GM21825 (cell line): ENCODE measurements at regions not wholly inside any gene's neighbourhood (a gene's known extent, or its start where the extent isn't known, plus 50 kb on each side); places are given as distances from the start of the nearest gene placed in this dataset.
"Not testable (repeated sequence)": the region's sequence is repeated elsewhere in the genome, so short reads cannot be mapped to it uniquely, and the experiment has no call there.

Experiments used
- ATAC-seq: cut with Tn5 transposase; IDR thresholded peaks from one replicate; pipeline ENCODE4 v1.9.1; 2021; ENCODE audit warnings: mild to moderate bottlenecking, moderate library complexity; ENCODE audit not compliant: unreplicated experiment

DNA sequence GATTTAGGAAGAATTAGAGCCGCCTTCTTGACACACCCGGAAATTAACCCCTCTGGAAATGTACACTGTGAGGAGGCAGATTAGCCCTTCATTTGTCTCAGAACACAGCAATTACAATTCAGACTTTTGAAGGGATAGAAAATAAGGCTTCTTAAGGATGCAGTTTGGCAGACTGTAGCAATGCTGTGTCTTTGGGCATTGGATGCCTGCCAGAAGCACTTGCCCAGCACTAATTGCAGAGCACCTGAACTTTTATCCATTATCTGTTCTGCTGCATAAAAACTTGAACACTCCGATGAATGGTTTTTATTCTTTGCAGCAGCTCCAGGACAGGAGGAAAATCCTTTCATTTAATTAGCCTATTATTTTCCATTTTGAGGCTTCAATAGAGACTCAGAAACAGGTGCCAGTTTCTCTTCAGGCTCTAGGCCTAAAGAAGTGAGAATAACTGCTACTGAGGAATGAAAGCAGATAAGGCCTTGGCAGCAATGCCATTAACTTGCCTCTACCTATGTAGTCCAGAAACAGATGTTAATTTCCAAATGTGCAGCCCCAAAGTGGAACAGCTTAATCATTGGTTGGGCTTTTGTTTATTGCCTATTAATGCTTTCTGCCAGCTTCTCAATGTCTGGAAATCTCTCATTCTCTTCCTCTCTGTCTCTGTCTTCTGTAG, 418.5 kb downstream of the NSUN3 start:
- ATAC-seq, result no peak

DNA sequence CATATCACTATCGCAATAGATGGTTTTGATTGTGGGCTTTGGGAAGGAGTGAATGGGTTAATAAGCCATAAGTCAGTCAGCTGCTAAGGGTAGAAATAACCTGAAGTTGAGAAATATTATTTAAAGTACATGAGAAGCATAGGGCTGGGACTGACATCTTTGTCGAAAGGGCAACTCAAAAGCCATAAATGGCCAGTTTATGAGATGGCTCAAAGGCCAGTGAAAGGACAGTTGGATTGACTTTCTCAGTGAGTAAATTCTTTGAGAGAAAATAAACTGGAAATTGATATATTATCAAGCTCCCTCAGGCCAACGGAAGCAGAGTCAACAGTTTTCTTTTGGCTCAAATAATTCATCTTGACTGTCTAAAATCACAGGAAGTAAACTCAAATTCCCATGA, 419.8 kb downstream of the NSUN3 start:
- no peak for ATAC-seq

DNA sequence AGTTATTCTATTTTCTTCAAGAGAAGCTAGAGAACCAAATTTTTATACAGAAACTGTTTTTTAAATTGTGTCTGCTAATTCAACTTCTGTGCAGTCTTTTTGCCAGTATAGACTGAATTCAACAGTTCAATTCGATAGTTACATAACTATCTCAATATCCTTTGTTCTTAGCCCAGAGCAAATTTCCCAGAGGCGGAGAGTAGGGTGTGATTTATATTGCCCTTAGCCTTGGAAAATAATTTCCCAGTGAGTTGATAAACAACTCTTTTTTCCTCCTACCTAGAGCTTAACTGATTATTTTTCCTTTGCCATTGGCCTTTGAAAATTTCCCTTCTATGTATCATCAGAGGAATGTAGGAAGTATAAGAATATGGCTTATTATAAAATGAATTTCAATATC, 420.5 kb downstream of the NSUN3 start:
- ATAC-seq, result no peak

DNA sequence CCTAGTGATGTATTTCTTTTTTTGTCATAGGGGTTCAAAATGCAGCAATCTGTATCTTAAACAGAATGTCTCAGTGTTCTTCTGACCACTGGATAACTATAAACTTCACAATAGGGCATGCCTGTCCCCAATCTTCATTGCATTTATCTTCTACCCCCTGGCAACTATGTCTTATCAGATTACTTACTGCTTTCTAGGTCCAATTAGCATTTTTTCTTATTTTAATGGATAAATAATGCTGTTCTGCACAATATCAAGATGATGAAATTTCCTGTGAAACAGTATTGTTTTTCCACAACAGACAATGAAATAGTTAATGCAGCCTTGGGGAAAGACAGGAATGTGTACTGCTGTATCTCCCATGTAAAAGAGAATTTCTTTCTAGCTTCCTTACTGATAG, 432.1 kb downstream of the NSUN3 start:
- ATAC-seq, result no peak

DNA sequence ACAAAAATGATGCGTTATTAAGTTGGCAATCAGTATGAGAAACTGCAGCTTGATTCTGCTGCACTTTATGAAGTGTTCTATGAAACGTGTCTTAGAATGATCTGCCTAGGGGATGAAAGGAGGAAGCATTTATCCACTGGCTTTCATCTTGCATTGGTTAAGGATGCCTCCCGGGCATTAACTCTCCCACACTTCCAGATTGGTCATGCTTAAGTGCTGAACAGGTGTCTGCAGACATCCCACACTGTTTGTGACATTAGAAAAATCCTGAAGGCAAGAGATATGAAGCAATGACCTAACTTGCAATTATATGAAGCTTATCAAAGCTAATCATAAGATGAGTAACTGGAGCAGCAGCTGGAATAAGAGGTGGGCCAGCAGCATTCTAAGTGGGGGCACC, 437.3 kb downstream of the NSUN3 start:
- no peak for ATAC-seq

DNA sequence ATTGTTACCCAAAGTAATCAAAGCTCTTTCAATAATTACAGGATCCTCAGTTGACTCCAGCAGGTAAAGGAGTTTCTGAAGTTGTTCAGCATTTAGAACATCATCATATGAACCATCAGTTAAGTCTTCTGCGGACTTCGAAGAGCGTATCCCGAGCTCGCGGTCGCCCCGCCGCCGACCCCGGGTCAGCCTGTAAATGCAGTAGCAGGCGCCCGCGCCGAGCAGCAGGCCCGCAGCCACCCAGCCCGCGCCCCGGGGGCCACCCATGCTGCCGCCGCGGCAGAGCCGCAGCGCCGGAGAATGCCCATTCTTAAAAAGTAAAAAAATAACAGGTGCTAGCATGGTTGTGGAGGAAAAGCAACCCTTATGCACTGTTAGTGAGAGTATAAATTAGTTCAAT, 444.5 kb downstream of the NSUN3 start:
- ATAC-seq, result not testable (repeated sequence)

DNA sequence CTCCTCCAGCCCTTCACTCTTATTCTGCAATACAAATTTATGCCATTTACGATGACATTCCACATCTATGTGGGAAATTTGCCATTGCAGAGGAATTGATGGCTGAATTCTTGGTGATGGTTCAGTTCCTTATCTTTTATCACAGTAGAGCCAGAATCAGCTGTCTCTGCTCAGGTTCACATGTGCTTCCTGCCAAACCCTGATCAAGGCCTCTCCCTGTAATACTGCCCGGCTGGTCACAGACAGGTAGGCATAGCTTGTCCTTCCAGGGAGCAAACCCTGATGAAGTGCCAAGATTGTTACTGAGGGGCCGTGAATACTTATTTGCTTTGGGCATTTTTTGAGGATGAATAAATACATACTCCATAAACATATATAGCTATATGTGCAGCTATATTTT, 450.0 kb downstream of the NSUN3 start:
- no peak for ATAC-seq

DNA sequence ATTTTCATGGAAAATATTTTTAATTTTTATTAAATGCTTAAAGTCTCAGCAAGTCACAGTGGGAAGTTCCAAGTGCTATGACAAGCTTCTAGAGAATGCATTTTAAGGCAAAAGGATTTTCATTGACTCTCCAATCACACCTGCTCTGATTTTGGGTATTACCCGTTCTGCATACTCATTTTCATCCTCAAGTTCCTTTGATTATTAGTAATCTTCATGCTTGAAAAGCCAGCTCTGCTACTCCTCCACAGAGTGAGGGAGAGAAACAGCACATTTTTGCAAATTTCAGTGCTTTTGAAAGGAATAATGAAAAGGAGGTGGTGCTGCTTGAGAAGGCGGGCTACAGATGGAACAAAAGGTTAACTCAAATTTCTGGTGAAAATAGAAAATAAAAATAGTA, 450.7 kb downstream of the NSUN3 start:
- ATAC-seq, result no peak

DNA sequence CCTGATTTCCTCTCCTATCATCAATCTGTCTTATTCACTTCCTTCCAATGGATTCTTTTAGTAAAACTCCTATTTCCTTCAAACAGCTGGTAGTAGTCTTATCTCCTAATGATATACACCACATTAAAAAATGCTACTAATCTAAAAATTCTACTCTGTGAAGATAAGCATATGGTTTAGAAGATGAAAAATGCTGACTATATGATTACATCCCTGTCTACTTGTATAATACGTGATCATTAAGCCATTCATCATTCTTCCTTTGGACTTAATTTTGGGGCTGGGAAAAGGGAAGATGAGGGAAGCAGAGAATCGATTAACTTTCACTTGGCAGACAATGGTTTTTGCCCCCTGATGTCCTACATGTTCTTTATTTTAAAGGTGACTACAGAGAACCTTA, 453.1 kb downstream of the NSUN3 start:
- ATAC-seq, result no peak

DNA sequence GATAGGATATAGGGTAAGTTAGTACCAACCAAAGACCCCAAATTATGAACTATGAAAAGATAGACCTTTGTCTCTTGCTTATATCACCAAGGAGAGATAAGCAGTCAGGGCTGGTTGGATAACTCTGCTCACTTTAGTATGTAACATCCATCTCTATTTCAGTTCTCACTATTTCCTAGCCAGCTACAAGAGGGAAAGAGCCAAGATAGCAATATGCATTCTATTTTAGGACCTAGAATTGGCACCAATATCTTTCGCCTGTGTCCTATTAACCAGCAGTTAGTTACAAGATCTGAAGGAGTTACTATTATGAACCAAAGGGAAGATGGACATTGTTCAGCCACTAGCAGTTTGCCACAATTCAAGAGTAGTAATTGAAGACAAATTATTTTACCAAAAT, 457.5 kb downstream of the NSUN3 start:
- ATAC-seq, result no peak

DNA sequence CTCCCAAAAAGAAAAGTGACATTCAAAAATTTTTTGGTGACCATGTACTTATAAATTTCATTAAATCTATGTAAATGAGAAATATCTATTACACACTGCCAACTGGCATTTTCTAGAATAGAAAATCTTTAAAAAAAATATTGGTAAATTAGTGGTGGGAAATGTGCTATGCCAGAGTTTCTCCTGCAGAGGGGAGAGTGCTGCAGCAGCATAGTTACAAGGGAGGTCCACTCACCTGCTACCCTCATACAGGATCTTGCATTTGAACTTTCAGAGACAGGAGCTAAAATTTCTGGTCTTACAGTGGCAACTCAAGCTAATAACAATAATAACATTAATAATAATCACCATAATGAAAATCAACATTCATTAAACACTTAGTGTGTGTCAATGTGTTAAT, 459.6 kb downstream of the NSUN3 start:
- ATAC-seq, result no peak

DNA sequence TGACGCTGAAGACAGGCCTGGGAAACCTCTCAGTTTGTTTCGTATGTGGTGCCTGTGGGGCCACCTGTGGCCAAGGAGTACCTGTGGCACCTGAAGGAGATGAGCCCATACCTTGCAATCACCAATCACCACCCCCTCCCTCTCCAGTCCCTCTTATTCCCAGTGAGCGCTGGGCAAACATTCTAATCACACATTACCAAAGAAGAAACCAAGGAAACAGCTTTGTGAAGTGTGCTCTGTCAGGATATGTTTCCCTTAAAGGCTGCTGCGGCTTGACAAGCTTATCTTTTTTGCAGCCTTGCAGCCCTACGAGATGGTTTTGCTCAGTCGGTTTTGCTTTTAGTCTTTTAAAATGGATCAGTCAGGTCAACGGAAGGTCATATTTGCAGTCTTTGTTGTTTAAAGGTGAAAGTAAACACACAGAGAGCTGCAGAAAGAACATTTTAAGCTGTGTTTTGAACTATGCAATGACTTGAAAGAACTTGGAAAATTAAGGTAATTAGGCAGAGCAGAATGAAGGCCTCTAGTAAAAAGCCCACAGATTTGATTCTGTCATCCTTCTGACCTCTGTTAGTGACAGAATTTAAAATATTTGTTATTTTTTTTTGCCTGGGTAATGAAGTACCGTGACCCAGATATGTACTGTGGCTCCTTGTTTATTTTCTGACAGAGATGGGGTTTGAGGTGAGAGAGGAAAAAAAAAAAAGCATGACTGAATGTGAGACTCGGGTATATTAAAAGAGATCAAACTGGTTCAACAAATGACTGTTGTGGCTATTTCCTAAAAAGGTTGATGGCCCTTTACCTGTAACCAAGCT, 461.4 kb downstream of the NSUN3 start:
- no peak for ATAC-seq

DNA sequence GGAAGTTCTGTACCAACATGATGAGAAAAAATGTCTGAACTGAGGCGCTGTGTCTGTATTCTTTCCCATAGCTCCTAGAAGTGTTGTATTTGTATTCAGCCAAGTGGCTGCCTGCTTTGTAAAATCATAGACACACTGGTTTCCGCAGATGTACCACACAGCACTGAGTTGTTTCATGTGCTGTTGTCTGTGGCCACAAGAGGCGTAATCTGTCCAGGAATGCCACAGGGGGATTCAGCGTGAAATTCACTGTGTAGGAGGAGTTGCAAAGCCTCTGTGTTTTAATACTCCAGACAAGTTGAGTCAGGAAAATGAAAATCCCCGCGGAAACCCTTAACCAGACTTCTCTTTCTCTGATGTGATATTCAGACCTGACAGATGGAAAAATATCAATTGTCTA, 462.2 kb downstream of the NSUN3 start:
- no peak for ATAC-seq

DNA sequence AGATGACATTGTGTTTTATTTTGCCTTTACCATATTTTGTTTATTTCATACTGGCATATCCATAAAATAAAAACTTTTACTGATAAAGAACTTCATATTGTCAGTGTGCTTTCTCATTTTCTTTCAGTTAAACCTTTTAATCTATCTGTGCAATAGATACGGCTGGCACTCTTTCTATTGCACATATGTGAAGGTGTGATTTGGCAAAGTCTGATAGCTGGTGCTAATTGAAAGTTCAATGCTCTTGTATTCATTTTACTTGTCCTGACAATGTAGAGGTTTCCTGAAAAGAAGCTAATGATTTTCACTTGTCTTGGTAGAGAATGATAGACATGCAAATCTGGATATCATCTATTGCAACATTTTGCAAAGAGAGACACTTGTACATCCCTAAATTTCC, 467.0 kb downstream of the NSUN3 start:
- no peak for ATAC-seq

DNA sequence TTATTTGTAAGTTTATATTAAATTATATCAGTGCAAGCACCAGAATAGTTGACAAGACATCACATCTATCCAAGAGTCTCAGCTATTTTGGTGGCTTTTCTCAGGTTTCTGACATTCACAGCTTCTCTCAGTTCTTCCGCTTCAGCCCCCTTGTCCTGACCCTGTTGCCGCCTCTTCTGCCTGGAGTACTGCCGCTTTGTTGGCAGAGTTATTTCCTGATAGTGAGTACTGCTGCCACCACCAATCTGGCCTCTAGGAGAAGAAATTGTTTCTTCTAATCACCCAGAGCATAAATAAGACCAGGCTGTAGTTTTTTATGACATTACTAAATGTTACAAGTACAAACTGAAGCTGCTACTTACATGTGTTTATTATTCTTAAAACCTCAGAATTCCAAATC, 470.1 kb downstream of the NSUN3 start:
- no peak for ATAC-seq

DNA sequence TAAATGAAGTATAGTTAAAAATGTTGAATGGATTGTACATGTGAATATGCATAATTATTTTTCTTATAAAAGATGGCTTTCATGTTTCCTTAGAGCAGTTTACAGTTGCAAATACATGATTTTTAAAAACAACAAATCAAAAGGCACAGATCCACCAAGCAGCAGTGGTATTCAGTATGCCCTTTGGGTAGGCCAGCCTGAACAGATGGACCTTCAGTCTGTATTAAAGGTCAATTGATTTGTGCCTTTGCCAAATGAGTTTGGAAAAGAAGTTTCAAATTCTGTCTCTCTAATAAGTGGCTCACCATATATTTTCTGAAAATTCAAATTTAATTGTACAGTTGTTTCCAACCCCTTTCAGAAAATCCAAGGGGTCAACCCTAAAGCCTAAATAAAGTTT, 477.1 kb downstream of the NSUN3 start:
- ATAC-seq, result no peak

DNA sequence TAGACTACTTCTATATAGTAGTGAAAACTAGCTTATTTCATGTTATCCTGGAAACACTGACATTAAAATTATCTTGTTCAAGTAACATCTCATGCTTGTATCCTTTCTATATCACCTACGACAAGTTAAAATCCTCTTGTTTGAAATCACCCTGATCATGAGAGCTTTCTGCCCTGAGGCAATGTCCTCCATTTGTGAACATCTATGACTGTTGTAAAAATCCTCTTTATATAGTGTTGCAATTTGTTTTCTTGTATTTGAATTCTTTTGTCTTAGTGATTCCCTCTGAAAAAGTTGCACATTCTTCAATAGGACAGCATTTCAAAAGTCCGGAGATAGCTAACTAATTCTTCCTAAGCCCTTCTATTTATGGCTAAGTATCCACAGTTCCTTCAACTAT, 480.3 kb downstream of the NSUN3 start:
- no peak for ATAC-seq

DNA sequence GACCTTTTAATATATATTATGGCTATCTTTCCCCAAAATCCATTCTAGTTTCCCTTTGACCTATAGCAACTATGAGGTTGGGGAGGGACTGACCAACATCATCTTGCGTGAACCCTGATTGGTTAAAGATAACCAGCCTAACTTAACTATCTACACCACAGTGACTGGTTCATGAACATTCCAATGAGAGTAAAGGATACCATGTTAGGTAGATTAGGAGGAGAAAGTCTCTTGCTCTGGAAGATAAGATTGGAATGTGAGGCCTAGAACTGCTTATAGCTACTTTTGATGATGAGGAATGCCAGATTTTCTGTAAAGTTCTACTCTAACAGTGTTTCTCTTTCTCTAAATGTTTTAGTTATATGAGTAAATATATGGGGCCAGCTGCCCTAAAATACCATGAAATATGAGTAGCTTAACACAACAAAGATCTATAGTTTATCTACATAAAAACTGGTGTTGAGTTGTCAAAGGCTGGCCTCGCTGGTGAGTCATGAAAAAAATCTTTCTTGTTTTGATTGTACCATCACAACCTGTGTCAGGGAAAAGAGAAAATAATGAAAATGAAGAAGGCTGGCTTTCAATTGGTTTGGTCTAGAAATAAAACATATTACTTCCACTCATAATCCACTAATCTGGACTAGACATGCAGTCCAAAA, 481.4 kb downstream of the NSUN3 start:
- no peak for ATAC-seq

DNA sequence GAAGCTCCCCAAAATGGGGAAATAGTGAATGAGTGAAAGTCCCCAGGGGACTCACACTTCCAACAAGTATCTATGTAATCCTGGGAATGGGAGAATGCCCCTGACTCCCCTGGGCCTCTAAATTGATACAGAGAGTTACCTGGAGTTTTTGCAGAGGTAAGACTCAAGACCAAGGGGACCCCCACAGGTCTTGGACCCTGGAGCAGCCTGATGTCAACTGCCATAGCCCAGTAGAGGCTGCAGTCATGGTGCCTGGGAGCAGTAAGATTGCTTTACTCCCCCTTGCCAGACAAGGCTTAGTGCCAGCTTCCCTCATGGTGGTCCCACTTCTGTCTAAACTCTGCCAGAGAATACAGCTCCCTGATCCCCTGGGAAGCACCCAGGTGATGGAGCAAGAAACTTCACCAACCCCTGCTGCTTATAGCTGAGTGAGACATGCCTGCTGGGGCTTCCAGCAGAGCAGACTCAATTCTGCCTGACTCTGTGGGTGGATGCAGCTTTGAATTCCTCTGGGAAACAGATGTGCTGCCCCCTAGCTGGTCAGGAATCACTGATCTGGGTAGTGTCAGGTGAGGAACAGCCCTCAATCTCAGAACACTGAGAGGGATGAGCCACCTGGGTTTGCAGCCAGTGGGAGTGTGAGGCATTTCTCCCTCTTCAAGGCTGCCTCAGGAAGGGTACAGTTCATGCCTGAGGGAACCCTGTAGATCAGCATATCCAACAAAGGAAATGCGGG, 485.9 kb downstream of the NSUN3 start:
- no peak for ATAC-seq

DNA sequence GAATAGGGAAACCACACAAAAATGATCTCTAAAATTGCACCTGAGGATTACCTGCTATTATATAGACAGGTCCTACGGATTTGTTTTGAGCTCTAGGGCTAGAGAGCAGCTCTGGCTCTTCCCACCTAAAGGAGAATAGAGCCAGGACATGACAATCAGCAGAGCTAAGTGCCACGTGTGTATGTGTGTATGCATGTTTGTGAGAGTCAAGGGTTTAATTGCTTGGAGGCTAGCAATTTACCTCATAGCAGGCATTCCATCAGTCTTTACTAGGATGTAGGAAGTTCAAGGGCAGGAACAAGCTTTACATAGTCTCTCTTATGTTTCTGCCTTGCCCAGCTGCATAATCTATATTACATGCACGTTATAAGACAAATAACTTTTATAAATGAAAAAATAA, 498.2 kb downstream of the NSUN3 start:
- no peak for ATAC-seq

DNA sequence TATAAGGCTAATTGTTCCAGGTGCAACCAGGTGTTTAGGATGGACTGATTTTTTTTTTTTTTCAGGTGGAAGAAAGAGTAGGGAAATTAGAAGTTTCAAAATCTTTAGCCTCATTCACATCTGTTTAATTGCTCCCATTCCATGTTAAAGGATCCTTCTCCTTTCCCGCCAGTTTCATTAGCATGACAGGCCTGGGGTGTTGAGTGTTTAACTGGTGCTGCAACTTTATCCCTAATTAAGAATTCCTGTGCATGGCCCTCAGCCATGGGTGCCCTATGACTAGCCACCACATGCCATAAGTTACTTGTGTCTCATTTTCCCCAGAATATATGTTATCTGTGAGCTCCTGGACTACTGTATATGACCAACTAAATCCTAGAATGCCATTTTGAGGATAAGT, 501.4 kb downstream of the NSUN3 start:
- no peak for ATAC-seq

DNA sequence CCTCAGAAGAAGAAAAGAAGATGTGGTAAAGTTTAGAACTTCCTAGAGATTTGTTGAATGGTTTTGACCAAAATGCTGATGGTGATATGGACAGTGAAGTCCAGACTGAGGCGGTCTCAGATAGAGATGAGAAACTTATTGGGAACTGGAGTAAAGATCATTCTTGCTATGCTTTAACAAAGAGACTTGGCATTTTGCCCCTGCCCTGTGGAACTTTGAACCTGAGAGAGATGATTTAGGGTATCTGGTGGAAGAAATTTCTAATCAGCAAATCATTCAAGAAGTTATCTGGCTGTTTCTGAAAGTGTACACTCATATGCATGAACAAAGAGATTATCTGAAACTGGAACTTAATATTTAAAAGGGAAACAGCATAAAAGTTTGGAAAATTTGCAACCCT, 505.2 kb downstream of the NSUN3 start:
- ATAC-seq, result no peak
